ENCODE measurements at regions not wholly inside any gene's neighbourhood (a gene's known extent, or its start where the extent isn't known, plus 50 kb on each side); places are given as distances from the start of the nearest gene placed in this dataset.

- FAIRE-seq: no peak
These were observed 673.0 kb upstream of the CA10 start for GRCh38 chr17:52831536-52831935.

GRCh38 chr17:52828621-52829020 lies 670.1 kb upstream of the CA10 start:
- no peak for DNase-seq (ENCODE audit: insufficient read length, low spot score)
- no peak for FAIRE-seq
- no peak for TF ChIP-seq CTCF (IDR thresholded peaks at IDR 0.05; ENCODE audit: insufficient read depth, missing control alignments)

More at GRCh38 chr17:52831536-52831935, 673.0 kb upstream of the CA10 start:
- DNase-seq (ENCODE audit: insufficient read length, low spot score): no peak
- TF ChIP-seq CTCF (IDR thresholded peaks at IDR 0.05; ENCODE audit: insufficient read depth, missing control alignments): no peak

GRCh38 chr17:52827526-52827925 lies 669.0 kb upstream of the CA10 start:
- no peak for FAIRE-seq
- TF ChIP-seq CTCF (IDR thresholded peaks at IDR 0.05; ENCODE audit: insufficient read depth, missing control alignments): no peak

GRCh38 chr17:52824542-52824941 lies 666.0 kb upstream of the CA10 start:
- no peak for DNase-seq (ENCODE audit: insufficient read length, low spot score)
- TF ChIP-seq CTCF (IDR thresholded peaks at IDR 0.05; ENCODE audit: insufficient read depth, missing control alignments): no peak
- no peak for FAIRE-seq

More at GRCh38 chr17:52827526-52827925, 669.0 kb upstream of the CA10 start:
- no peak for DNase-seq (ENCODE audit: insufficient read length, low spot score)

GRCh38 chr17:52823155-52823554 lies 664.6 kb upstream of the CA10 start:
- DNase-seq (ENCODE audit: insufficient read length, low spot score) (no peak), FAIRE-seq (no peak)
- TF ChIP-seq CTCF (IDR thresholded peaks at IDR 0.05; ENCODE audit: insufficient read depth, missing control alignments): no peak

- no peak for TF ChIP-seq CTCF (IDR thresholded peaks at IDR 0.05; ENCODE audit: insufficient read depth, missing control alignments)
- no peak for FAIRE-seq
- DNase-seq (ENCODE audit: insufficient read length, low spot score): no peak
These were observed 631.9 kb upstream of the CA10 start for GRCh38 chr17:52790359-52790955.

- no peak for DNase-seq (ENCODE audit: insufficient read length, low spot score)
- no peak for TF ChIP-seq CTCF (IDR thresholded peaks at IDR 0.05; ENCODE audit: insufficient read depth, missing control alignments)
These were observed 631.3 kb upstream of the CA10 start for GRCh38 chr17:52789829-52790228.

More at GRCh38 chr17:52789829-52790228, 631.3 kb upstream of the CA10 start:
- no peak for FAIRE-seq
